K562 (cell line): ENCODE measurements at regions not wholly inside any gene's neighbourhood (a gene's known extent, or its start where the extent isn't known, plus 50 kb on each side); places are given as distances from the start of the nearest gene placed in this dataset.

Source experiments
- ATAC-seq: fragments of 200-7000 bp; cut with Tn5 transposase; 3 replicates; pipeline ENCODE4 v1.9.1; 2020; ENCODE audit warnings: moderate library complexity
- BruUV-seq: library from RNA; stranded (reverse); fragments of 400-500 nt; replicated peaks from 2 replicates; lab custom pipeline; 2021; lab: Mats Ljungman, UMichigan
- CTCF ChIA-PET: fragments of 300-600 bp; formaldehyde crosslinking; extraction: SDS; loops from one replicate; lab custom pipeline; 2021; ENCODE audit warnings: low intra/inter-chr PET ratio; lab: Yijun Ruan, JAX
- POLR2A ChIA-PET: fragments of 300-600, 350-650 bp; sonication (Branson Sonifier 250); formaldehyde crosslinking; extraction: SDS; loops from one replicate; lab custom pipeline; 2021; ENCODE audit warnings: antibody characterized with exemption, inconsistent platforms; lab: Yijun Ruan, JAX
- DNase-seq, 4 experiments: peaks; one replicate each; pipeline versions ENCODE4 v3.0.0 to v3.0.0-alpha.2; 2011 to 2018; ENCODE audit warnings: low spot score in 3 of 4, mixed read lengths in 3 of 4; ENCODE audit errors: extremely low read depth in 1 of 4
- FAIRE-seq: peaks from 2 replicates; lab custom pipeline; 2011; peaks lifted over from hg19 to GRCh38; lab: Jason Lieb, UNC
- H2AFZ ChIP-seq: 2 replicates; pipeline ENCODE4 v1.6.0; 2011; ENCODE audit warnings: low read depth, low read length, control low read depth, inconsistent platforms
- H3K27ac ChIP-seq: fragments of 200-600 bp; 3 replicates; pipeline ENCODE4 v1.8.0; 2011; ENCODE audit warnings: low read depth, mild to moderate bottlenecking, control low read depth, inconsistent platforms, low read length, moderate library complexity, mixed read lengths; ENCODE audit errors: extremely low read depth
- H3K27me3 ChIP-seq, 2 experiments: fragments of 300-600 bp in 1 of 2; 2 replicates in 1 of 2; 3 replicates in 1 of 2; pipeline versions ENCODE4 v1.6.0 to v1.8.0; 2011; ENCODE audit warnings: inconsistent platforms in 2 of 2, low read length in 2 of 2, mild to moderate bottlenecking in 1 of 2, mixed read lengths in 1 of 2, moderate library complexity in 1 of 2; ENCODE audit not compliant: control insufficient read depth in 2 of 2, insufficient read depth in 2 of 2
- H3K36me3 ChIP-seq: fragments of 300-600 bp; 3 replicates; pipeline ENCODE4 v1.8.0; 2011; ENCODE audit warnings: mild to moderate bottlenecking, low read length, inconsistent platforms; ENCODE audit not compliant: control insufficient read depth, insufficient read depth
- H3K4me1 ChIP-seq, 2 experiments: fragments of 200-600 bp in 1 of 2; replicated peaks in 1 of 2; 2 replicates in 1 of 2; 3 replicates in 1 of 2; pipeline versions ENCODE4 v1.5.1 to v1.8.0; 2011; ENCODE audit warnings: inconsistent platforms in 2 of 2, low read length in 2 of 2, mild to moderate bottlenecking in 1 of 2, mixed read lengths in 1 of 2, moderate library complexity in 1 of 2; ENCODE audit not compliant: control insufficient read depth in 2 of 2, insufficient read depth in 2 of 2
- H3K4me2 ChIP-seq: 2 replicates; pipeline ENCODE4 v1.6.1; 2011; ENCODE audit warnings: low read length, control low read depth, inconsistent platforms, mixed read lengths; ENCODE audit not compliant: insufficient read depth
- H3K4me3 ChIP-seq: fragments of 200-600 bp; sonication (generic), shearing (Covaris generic); 2 replicates; pipeline ENCODE4 v1.5.1; 2016; ENCODE audit warnings: control low read depth, inconsistent platforms
- H3K79me2 ChIP-seq: fragments of 200-600 bp; 3 replicates; pipeline ENCODE4 v1.8.0; 2011; ENCODE audit warnings: low read length, inconsistent platforms; ENCODE audit not compliant: control insufficient read depth, insufficient read depth
- H3K9ac ChIP-seq, 2 experiments: 2 replicates each; pipeline versions ENCODE4 v1.6.0 to v1.6.1; 2011; ENCODE audit warnings: low read depth in 2 of 2, low read length in 2 of 2, control low read depth in 1 of 2, inconsistent platforms in 1 of 2, mild to moderate bottlenecking in 1 of 2, mixed read lengths in 1 of 2; ENCODE audit not compliant: insufficient read depth in 1 of 2
- H3K9me1 ChIP-seq: one replicate; pipeline ENCODE4 v1.6.0; 2011; ENCODE audit warnings: inconsistent platforms, mild to moderate bottlenecking, low read length, moderate library complexity; ENCODE audit not compliant: control insufficient read depth, insufficient read depth
- H3K9me3 ChIP-seq: replicated peaks from 2 replicates; pipeline ENCODE4 v1.5.1; 2011; ENCODE audit warnings: low read depth, low read length, inconsistent platforms; ENCODE audit not compliant: control insufficient read depth, insufficient read depth
- H4K20me1 ChIP-seq: replicated peaks from 2 replicates; pipeline ENCODE4 v1.6.1; 2011; ENCODE audit warnings: low read length, inconsistent platforms, mixed read lengths; ENCODE audit not compliant: control insufficient read depth, insufficient read depth
- ARID1B ChIP-seq: fragments of 450-650 bp; IDR thresholded peaks from 2 replicates; pipeline ENCODE4 v1.6.1; 2016; ENCODE audit warnings: antibody characterized with exemption, mild to moderate bottlenecking, inconsistent platforms
- ETV5 ChIP-seq: sonication (generic); formaldehyde crosslinking; IDR thresholded peaks from 2 replicates; pipeline ENCODE4 v1.4.0; 2020; ENCODE audit warnings: low read depth, mild to moderate bottlenecking, missing genetic modification reagents
- HCFC1 ChIP-seq: IDR thresholded peaks from 2 replicates; pipeline ENCODE4 v1.6.1; 2012; ENCODE audit warnings: low read depth, low read length, improper control_type of control experiment
- JUN ChIP-seq, 2 experiments: sonication (generic) in 1 of 2; formaldehyde crosslinking in 1 of 2; IDR thresholded peaks; 2 replicates each; pipeline versions ENCODE4 v1.6.1 to v1.8.0; 2012 to 2022; ENCODE audit warnings: borderline replicate concordance in 2 of 2, mild to moderate bottlenecking in 2 of 2, improper control_type of control experiment in 1 of 2, low read depth in 1 of 2, low read length in 1 of 2, missing genetic modification reagents in 1 of 2
- MAFK ChIP-seq: IDR thresholded peaks from 2 replicates; pipeline ENCODE4 v1.6.1; 2011; ENCODE audit warnings: low read length, improper control_type of control experiment
- MEF2A ChIP-seq: IDR thresholded peaks from 2 replicates; pipeline ENCODE4 v1.6.1; 2011; ENCODE audit warnings: low read depth, mild to moderate bottlenecking, low read length, moderate library complexity; ENCODE audit not compliant: control insufficient read depth
- NCOA1 ChIP-seq: fragments of 450-650 bp; IDR thresholded peaks from 2 replicates; pipeline ENCODE4 v1.6.1; 2016; ENCODE audit warnings: low read depth
- XRCC3 ChIP-seq: fragments of 450-650 bp; IDR thresholded peaks from 2 replicates; pipeline ENCODE4 v1.6.1; 2017; ENCODE audit warnings: mild to moderate bottlenecking, moderate library complexity
- ZFP30 ChIP-seq: fragments of 250-450 bp; sonication (Bioruptor Pico); IDR thresholded peaks from 2 replicates; pipeline ENCODE4 v1.8.0; 2022; ENCODE audit warnings: moderate library complexity, mild to moderate bottlenecking, inconsistent platforms, borderline replicate concordance
- ZKSCAN1 ChIP-seq: fragments of 150-350 bp; IDR thresholded peaks from 2 replicates; pipeline ENCODE4 v1.6.1; 2016; ENCODE audit warnings: low read depth, low read length
- ZNF764 ChIP-seq: fragments of 250-450 bp; sonication (Bioruptor Pico); IDR thresholded peaks from 2 replicates; pipeline ENCODE4 v1.4.0; 2020; ENCODE audit warnings: low read depth, mild to moderate bottlenecking, moderate library complexity
- WGBS: fragments of 100-300 bp; shearing (Covaris generic); methylation state at CpG from one replicate; pipeline ENCODE4 v1.1.6; 2016; ENCODE audit warnings: low coverage, mixed read lengths; ENCODE audit not compliant: insufficient coverage; ENCODE audit errors: missing lambda C conversion rate; 5-methylcytosine and 5-hydroxymethylcytosine counted together
- in situ Hi-C: fragments of 300-500 bp; cut with MboI; formaldehyde crosslinking; loops from 4 replicates; pipeline ENCODE4 v1.15.0; 2018; ENCODE audit warnings: inconsistent platforms, mixed read lengths
- intact Hi-C: fragments of 100-400 bp; cut with micrococcal nuclease; formaldehyde crosslinking; loops from 2 replicates; pipeline ENCODE4 v1.14.2; 2022
- TF ChIP-seq, protein P1 (sequence below): sonication (generic); IDR thresholded peaks from 2 replicates; pipeline ENCODE4 v1.6.1; 2016
- TF ChIP-seq, protein P2 (sequence below): fragments of 150-350 bp; IDR thresholded peaks from 2 replicates; pipeline ENCODE4 v1.6.1; 2014; ENCODE audit warnings: low read depth, mild to moderate bottlenecking, low read length, borderline replicate concordance

DNA sequence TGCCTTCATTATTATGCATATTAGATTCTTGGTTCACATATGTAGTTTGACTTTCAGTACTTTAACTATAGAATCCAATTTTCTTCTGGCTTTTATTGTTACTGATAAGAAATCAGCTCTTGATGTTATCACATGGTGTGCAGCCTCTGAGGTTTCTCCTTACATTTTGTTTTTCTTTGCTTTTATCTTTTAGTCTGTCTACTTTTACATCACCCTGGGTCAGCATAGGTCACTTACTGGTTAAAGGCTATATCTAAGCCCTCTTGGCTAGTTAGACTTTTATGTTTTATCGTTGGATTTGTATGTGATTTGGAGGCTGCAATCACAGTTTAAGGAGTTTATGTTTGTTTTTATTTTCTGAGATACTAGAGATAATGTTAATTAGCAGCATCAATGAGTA lies 187.2 kb upstream of the NOL4 start (continued):
- no peak for TF ChIP-seq ETV5 (CRISPR knock-in tag)
- TF ChIP-seq ZFP30, result no peak
- no peak for TF ChIP-seq XRCC3
- no peak for TF ChIP-seq ARID1B
- no peak for TF ChIP-seq JUN (IDR thresholded peaks at IDR 0.05; ENCODE audit: borderline replicate concordance, low read depth, low read length)
- TF ChIP-seq JUN (CRISPR knock-in tag; IDR thresholded peaks at IDR 0.05; ENCODE audit: borderline replicate concordance), result no peak
- no peak for TF ChIP-seq HCFC1
- no peak for TF ChIP-seq ZNF764 (CRISPR knock-in tag)
- TF ChIP-seq MEF2A, result no peak
- TF ChIP-seq ZKSCAN1, result no peak
- TF ChIP-seq NCOA1, result no peak
- TF ChIP-seq, all 486 proteins: peak for 0

DNA sequence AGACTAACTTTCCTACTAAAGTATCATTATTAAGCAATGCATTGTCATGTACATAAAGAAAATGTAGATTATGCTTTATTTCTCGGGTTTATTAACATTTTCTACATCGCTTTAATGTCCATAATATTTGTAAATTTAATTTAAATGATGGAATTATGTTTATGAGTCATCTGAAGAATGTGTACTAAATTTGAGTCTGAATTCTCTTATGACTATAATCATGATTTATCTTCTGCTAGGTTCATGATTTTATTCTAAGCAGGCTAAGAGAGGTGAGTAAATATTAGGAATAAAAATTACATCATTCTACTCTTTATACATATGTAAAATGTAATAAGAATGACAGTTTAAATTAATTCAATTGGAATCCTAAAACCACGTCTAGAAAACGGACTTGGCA lies 206.3 kb upstream of the NOL4 start:
- H3K79me2 ChIP-seq, result no peaks in the 10 kb centered on the region
- H3K4me2 ChIP-seq, result no peak overlapping the region
- no peaks in the 10 kb centered on the region for H3K4me1 ChIP-seq
- under 1% methylated on average over 4 of the region's 4 CpGs for WGBS
- ATAC-seq (no peak), FAIRE-seq (no peak), DNase-seq (no peak)
- intact Hi-C loops (no loop called here), in situ Hi-C loops (no loop called here)
- ChIA-PET CTCF (no interaction called here), POLR2A (no interaction called here)
- H3K9me1 ChIP-seq, result no peaks in the 10 kb centered on the region
- no TSS peak for BruUV-seq
- no peak overlapping the region for H3K9ac ChIP-seq
- no peaks in the 10 kb centered on the region for H3K36me3 ChIP-seq
- no peak overlapping the region for H3K27ac ChIP-seq
- H3K27me3 ChIP-seq, result no peaks in the 10 kb centered on the region
- H3K9me3 ChIP-seq, result no peaks in the 10 kb centered on the region
- TF ChIP-seq MAFK, result no peak
- TF ChIP-seq, protein P1, sequence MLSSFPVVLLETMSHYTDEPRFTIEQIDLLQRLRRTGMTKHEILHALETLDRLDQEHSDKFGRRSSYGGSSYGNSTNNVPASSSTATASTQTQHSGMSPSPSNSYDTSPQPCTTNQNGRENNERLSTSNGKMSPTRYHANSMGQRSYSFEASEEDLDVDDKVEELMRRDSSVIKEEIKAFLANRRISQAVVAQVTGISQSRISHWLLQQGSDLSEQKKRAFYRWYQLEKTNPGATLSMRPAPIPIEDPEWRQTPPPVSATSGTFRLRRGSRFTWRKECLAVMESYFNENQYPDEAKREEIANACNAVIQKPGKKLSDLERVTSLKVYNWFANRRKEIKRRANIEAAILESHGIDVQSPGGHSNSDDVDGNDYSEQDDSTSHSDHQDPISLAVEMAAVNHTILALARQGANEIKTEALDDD, result no peak
- TF ChIP-seq, protein P2, sequence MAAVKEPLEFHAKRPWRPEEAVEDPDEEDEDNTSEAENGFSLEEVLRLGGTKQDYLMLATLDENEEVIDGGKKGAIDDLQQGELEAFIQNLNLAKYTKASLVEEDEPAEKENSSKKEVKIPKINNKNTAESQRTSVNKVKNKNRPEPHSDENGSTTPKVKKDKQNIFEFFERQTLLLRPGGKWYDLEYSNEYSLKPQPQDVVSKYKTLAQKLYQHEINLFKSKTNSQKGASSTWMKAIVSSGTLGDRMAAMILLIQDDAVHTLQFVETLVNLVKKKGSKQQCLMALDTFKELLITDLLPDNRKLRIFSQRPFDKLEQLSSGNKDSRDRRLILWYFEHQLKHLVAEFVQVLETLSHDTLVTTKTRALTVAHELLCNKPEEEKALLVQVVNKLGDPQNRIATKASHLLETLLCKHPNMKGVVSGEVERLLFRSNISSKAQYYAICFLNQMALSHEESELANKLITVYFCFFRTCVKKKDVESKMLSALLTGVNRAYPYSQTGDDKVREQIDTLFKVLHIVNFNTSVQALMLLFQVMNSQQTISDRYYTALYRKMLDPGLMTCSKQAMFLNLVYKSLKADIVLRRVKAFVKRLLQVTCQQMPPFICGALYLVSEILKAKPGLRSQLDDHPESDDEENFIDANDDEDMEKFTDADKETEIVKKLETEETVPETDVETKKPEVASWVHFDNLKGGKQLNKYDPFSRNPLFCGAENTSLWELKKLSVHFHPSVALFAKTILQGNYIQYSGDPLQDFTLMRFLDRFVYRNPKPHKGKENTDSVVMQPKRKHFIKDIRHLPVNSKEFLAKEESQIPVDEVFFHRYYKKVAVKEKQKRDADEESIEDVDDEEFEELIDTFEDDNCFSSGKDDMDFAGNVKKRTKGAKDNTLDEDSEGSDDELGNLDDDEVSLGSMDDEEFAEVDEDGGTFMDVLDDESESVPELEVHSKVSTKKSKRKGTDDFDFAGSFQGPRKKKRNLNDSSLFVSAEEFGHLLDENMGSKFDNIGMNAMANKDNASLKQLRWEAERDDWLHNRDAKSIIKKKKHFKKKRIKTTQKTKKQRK, result no peak
- H4K20me1 ChIP-seq, result no peaks in the 10 kb centered on the region
- H3K4me3 ChIP-seq, result no peak overlapping the region
- no peak overlapping the region for H2AFZ ChIP-seq
